ENCODE measurements at regions not wholly inside any gene's neighbourhood (a gene's known extent, or its start where the extent isn't known, plus 50 kb on each side); places are given as distances from the start of the nearest gene placed in this dataset.

- Histone ChIP-seq H3K4ac (ENCODE audit: low read depth, low read length) (no peak overlapping the region), H2BK15ac (ENCODE audit: low read depth, low read length) (no peak overlapping the region), H2BK5ac (ENCODE audit: insufficient read length, low read length) (no peak overlapping the region), H2AK5ac (ENCODE audit: insufficient read length, low read length) (no peak overlapping the region), H3K9ac (ENCODE audit: extremely low read depth, insufficient read length, low read length) (no peak overlapping the region), H4K5ac (ENCODE audit: insufficient read length, low read depth, low read length) (no peak overlapping the region), H3K79me1 (ENCODE audit: insufficient read depth, low read depth, low read length, poor library complexity, severe bottlenecking) (no peaks in the 10 kb centered on the region), H2BK12ac (ENCODE audit: insufficient read length, low read depth, low read length) (no peak overlapping the region), H3K79me2 (ENCODE audit: insufficient read depth, low read length) (no peaks in the 10 kb centered on the region), H3K4me2 (ENCODE audit: insufficient read depth, insufficient read length, low read length) (no peak overlapping the region), H3K9me3 (ENCODE audit: control insufficient read depth, low read depth, low read length) (peaks cover 7% of the 10 kb centered on the region), H3T11ph (ENCODE audit: low read length) (no peak overlapping the region), H3K4me1 (ENCODE audit: insufficient read depth, low read length) (peaks cover 5% of the 10 kb centered on the region), H4K8ac (replicated peaks; ENCODE audit: insufficient read length, low read depth, low read length) (no peak overlapping the region), H2AFZ (ENCODE audit: low read length) (no peak overlapping the region), H4K91ac (ENCODE audit: insufficient read length, low read depth, low read length) (no peak overlapping the region), H3K23ac (ENCODE audit: insufficient read length, low read depth, low read length) (no peak overlapping the region), H3K23me2 (ENCODE audit: insufficient read length, low read depth, low read length, poor library complexity, severe bottlenecking) (no peaks in the 10 kb centered on the region), H3K27ac (ENCODE audit: insufficient read length, low read depth, low read length) (no peak overlapping the region), H2BK20ac (ENCODE audit: low read depth, low read length, poor library complexity, severe bottlenecking) (no peak overlapping the region), H4K20me1 (ENCODE audit: control insufficient read depth, insufficient read depth, insufficient read length) (no peaks in the 10 kb centered on the region), H2BK120ac (ENCODE audit: low read depth, low read length, poor library complexity, severe bottlenecking) (no peak overlapping the region), H3K14ac (ENCODE audit: insufficient read depth, low read length) (no peak overlapping the region), H3K56ac (ENCODE audit: insufficient read length, low read depth, low read length) (no peak overlapping the region), H3K18ac (ENCODE audit: insufficient read length, low read depth, low read length) (no peak overlapping the region), H3K27me3 (ENCODE audit: insufficient read depth, low read length) (no peaks in the 10 kb centered on the region)
- H3K36me3 Mint-ChIP-seq (ENCODE audit: insufficient read depth in 1 of 3, low read depth in 3 of 3): peaks cover 32 to 41% (median 36%) of the 10 kb centered on the region in 3 experiments
- peaks cover 28 to 33% of the 10 kb centered on the region in 2 experiments for H3K9me3 Mint-ChIP-seq
- H3K27ac Mint-ChIP-seq: no peak overlapping the region
- DNase-seq: no peak
- no peak overlapping the region for H3K4me3 Mint-ChIP-seq
- H3K27me3 Mint-ChIP-seq (ENCODE audit: low read depth): no peaks in the 10 kb centered on the region; the same call in 1 of the 2 replicates
- H3K4me1 Mint-ChIP-seq: peaks cover 2 to 10% of the 10 kb centered on the region in 2 experiments; a peak in 3 of 4 replicates
- TF ChIP-seq CTCF (conservative IDR thresholded peaks at IDR 0.05): no peak
Measured at GRCh38 chr1:232204269-232204668, 425.7 kb downstream of the SIPA1L2 start.
